Urinary bladder (tissue), 3 donors: ENCODE measurements at regions not wholly inside any gene's neighbourhood (a gene's known extent, or its start where the extent isn't known, plus 50 kb on each side); places are given as distances from the start of the nearest gene placed in this dataset.

ENCODE experiments used
- DNase-seq: peaks from one replicate; pipeline ENCODE4 v3.0.0-alpha.2; 2015; ENCODE audit errors: extremely low spot score
- H3K27ac ChIP-seq: one replicate; pipeline ENCODE4 v1.5.1; 2013; ENCODE audit warnings: low read depth, mild to moderate bottlenecking, moderate library complexity
- H3K36me3 ChIP-seq: one replicate; pipeline ENCODE4 v1.6.1; 2013; ENCODE audit warnings: mild to moderate bottlenecking, moderate library complexity; ENCODE audit not compliant: insufficient read depth
- H3K4me1 ChIP-seq: one replicate; pipeline ENCODE4 v1.6.1; 2013; ENCODE audit warnings: mild to moderate bottlenecking, moderate library complexity; ENCODE audit not compliant: insufficient read depth
- H3K4me3 ChIP-seq: one replicate; pipeline ENCODE4 v1.5.1; 2013; ENCODE audit warnings: low read depth, low read length
- WGBS: extraction: QIAGEN DNeasy Blood & Tissue Kit; methylation state at CpG from one replicate; pipeline ENCODE4 v1.1.7; 2013; 5-methylcytosine and 5-hydroxymethylcytosine counted together
- donor health status: healthy with polysubstance abuse.
- donor health status: healthy.

- no peak overlapping the region for H3K4me3 ChIP-seq
- H3K4me1 ChIP-seq, result no peaks in the 10 kb centered on the region
- H3K36me3 ChIP-seq, result no peaks in the 10 kb centered on the region
- 90% methylated on average over 3 of the region's 3 CpGs for WGBS
- no peak overlapping the region for H3K27ac ChIP-seq
- DNase-seq, result no peak
Observed at GRCh38 chr3:187832202-187832601, 86.9 kb upstream of the BCL6 start.

- no peak overlapping the region for H3K27ac ChIP-seq
- 93% methylated on average over 3 of the region's 3 CpGs for WGBS
- no peak for DNase-seq
- no peaks in the 10 kb centered on the region for H3K4me1 ChIP-seq
- no peak overlapping the region for H3K4me3 ChIP-seq
- no peaks in the 10 kb centered on the region for H3K36me3 ChIP-seq
Observed at GRCh38 chr3:187833375-187833774, 88.1 kb upstream of the BCL6 start.

GRCh38 chr3:187833799-187834578, 88.7 kb upstream of the BCL6 start:
- Histone ChIP-seq H3K4me3 (no peak overlapping the region), H3K36me3 (no peaks in the 10 kb centered on the region), H3K4me1 (no peaks in the 10 kb centered on the region), H3K27ac (no peak overlapping the region)
- 89% methylated on average over 9 of the region's 9 CpGs for WGBS
- no peak for DNase-seq

- H3K4me3 ChIP-seq, result no peak overlapping the region
- DNase-seq, result no peak
- 61% methylated on average over 8 of the region's 8 CpGs for WGBS
- no peaks in the 10 kb centered on the region for H3K36me3 ChIP-seq
- H3K27ac ChIP-seq, result no peak overlapping the region
- no peaks in the 10 kb centered on the region for H3K4me1 ChIP-seq
Observed at GRCh38 chr3:187836823-187837770, 91.8 kb upstream of the BCL6 start.

GRCh38 chr3:187838016-187838540, 92.8 kb upstream of the BCL6 start:
- Histone ChIP-seq H3K4me1 (no peaks in the 10 kb centered on the region), H3K4me3 (no peak overlapping the region), H3K36me3 (no peaks in the 10 kb centered on the region), H3K27ac (no peak overlapping the region)
- 77% methylated on average over 5 of the region's 5 CpGs for WGBS
- DNase-seq, result no peak

- Histone ChIP-seq H3K36me3 (no peaks in the 10 kb centered on the region), H3K4me1 (no peaks in the 10 kb centered on the region), H3K27ac (no peak overlapping the region), H3K4me3 (no peak overlapping the region)
- DNase-seq, result no peak
- 91% methylated on average over 5 of the region's 5 CpGs for WGBS
Observed at GRCh38 chr3:187839422-187839821, 94.2 kb upstream of the BCL6 start.

- no peak overlapping the region for H3K27ac ChIP-seq
- H3K4me1 ChIP-seq, result no peaks in the 10 kb centered on the region
- H3K36me3 ChIP-seq, result no peaks in the 10 kb centered on the region
- H3K4me3 ChIP-seq, result no peak overlapping the region
- DNase-seq, result no peak
- WGBS, result 90% methylated on average over 2 of the region's 2 CpGs
Observed at GRCh38 chr3:187840856-187841255, 95.6 kb upstream of the BCL6 start.

- WGBS, result 48% methylated on average over 2 of the region's 2 CpGs
Observed at GRCh38 chr3:187841560-187841959, 96.3 kb upstream of the BCL6 start.

GRCh38 chr3:187843654-187844053, 98.4 kb upstream of the BCL6 start:
- H3K4me3 ChIP-seq, result no peak overlapping the region
- H3K27ac ChIP-seq, result no peak overlapping the region
- no peaks in the 10 kb centered on the region for H3K4me1 ChIP-seq
- no peak for DNase-seq
- H3K36me3 ChIP-seq, result no peaks in the 10 kb centered on the region
- 90% methylated on average over 4 of the region's 4 CpGs for WGBS

More at GRCh38 chr3:187841560-187841959, 96.3 kb upstream of the BCL6 start:
- no peaks in the 10 kb centered on the region for H3K36me3 ChIP-seq
- no peaks in the 10 kb centered on the region for H3K4me1 ChIP-seq
- DNase-seq, result no peak
- H3K4me3 ChIP-seq, result no peak overlapping the region
- no peak overlapping the region for H3K27ac ChIP-seq

GRCh38 chr3:187844708-187845107, 99.4 kb upstream of the BCL6 start:
- Histone ChIP-seq H3K36me3 (no peaks in the 10 kb centered on the region), H3K4me1 (no peaks in the 10 kb centered on the region), H3K27ac (no peak overlapping the region), H3K4me3 (no peak overlapping the region)
- WGBS, result 57% methylated on average over 6 of the region's 6 CpGs
- no peak for DNase-seq

- Histone ChIP-seq H3K36me3 (no peaks in the 10 kb centered on the region), H3K27ac (no peak overlapping the region), H3K4me1 (no peaks in the 10 kb centered on the region), H3K4me3 (no peak overlapping the region)
- no peak for DNase-seq
- WGBS, result 80% methylated on average over 4 of the region's 4 CpGs
Observed at GRCh38 chr3:187845826-187846225, 100.6 kb upstream of the BCL6 start.

GRCh38 chr3:187848401-187848800, 103.1 kb upstream of the BCL6 start:
- no peak overlapping the region for H3K4me3 ChIP-seq
- H3K36me3 ChIP-seq, result no peaks in the 10 kb centered on the region
- WGBS, result 99% methylated on average over 1 of the region's 1 CpG
- no peak overlapping the region for H3K27ac ChIP-seq
- no peaks in the 10 kb centered on the region for H3K4me1 ChIP-seq
- DNase-seq, result no peak

GRCh38 chr3:187849016-187849654, 103.9 kb upstream of the BCL6 start:
- no peak overlapping the region for H3K4me3 ChIP-seq
- no peak for DNase-seq
- H3K4me1 ChIP-seq, result no peaks in the 10 kb centered on the region
- 90% methylated on average over 6 of the region's 6 CpGs for WGBS
- no peak overlapping the region for H3K27ac ChIP-seq
- no peaks in the 10 kb centered on the region for H3K36me3 ChIP-seq
